NCI-H2081 (cell line): ENCODE measurements at regions not wholly inside any gene's neighbourhood (a gene's known extent, or its start where the extent isn't known, plus 50 kb on each side); places are given as distances from the start of the nearest gene placed in this dataset.

Experiments used
- DNase-seq, 2 experiments: peaks; one replicate each; lab custom pipeline; 2025; lab: John Stamatoyannopoulos, UW

- DNase-seq, result no peak
Observed at GRCh38 chr14:98477935-98478334, 794.1 kb downstream of the BCL11B start.

DNA sequence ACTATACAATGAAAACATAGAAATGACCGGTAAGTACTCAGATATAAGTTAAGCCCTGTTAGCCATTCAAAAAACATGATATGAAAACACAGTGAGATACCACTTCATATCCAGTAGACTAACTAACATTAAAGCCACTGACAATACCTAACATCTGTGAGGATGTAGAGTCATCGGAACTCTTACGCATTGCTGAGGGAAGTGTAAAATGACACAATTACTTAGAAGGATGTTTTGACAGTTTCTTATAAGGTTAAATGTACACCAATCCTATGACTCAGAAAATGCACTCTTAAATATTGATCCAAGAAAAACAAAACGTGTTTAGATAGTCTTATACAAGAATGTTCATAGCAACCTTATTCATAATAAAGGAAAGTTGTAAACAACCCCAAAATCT lies 782.9 kb downstream of the BCL11B start:
- DNase-seq, result no peak

DNA sequence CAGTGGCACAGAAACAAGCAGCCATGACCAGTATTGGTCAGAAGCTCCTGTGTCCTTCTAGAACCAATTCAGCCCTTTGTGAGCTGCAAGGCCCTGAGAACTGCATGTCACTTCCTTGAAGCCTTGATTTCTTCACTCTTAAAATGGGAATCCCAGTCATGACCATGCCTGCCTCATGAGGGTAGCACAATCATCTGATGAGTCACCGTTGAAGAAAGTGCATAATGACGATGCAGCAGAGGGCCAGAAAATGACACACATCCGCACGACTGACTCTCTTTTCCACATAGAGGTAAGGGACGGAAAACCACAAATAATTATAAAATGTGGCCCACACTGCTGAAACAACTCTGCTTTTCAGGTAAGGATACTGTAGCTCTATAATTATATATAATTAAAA lies 777.4 kb downstream of the BCL11B start:
- DNase-seq, result no peak

DNA sequence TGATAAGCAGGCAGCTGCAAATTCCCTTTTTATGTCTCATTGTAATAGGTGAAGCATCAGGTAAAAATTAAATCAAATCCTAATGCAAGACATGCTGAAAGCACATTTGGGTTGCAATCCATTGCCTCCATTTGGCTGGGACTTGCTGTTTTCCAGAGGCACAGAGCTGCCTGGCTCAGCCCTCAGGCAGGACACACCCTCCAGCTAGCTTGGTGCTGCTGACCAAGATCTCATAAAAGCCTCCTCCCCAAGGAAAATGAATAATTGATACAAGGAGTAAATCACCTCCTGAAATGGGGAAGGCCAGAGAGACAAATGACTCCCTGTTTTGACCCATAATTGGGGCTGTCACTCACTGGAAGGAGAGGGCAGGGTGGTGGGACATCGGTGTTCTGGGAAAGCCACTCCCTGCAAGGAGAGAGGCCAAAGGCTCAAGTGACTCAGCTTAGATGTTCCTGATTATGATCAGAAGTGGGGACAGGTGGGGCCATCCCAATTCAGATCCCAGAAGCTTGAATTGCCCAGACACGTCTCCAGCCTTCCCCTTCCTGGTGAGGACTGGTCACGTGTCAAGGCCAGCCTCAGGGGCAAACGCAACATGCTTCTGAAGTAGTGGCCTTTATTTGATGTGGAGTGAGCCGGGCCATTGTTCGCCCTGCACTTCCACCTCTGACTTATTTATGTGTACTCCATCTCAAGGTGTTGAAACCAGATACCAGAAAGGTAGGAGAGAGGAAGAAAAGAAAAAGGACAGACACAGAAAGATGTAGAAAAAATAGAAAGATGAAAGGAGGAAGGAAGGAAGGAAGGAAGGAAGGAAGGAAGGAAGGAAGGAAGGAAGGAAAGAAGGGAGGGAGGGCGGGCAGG lies 773.7 kb downstream of the BCL11B start:
- no peak for DNase-seq

- DNase-seq, result no peak
Observed at GRCh38 chr14:98501335-98501734, 770.7 kb downstream of the BCL11B start.

DNA sequence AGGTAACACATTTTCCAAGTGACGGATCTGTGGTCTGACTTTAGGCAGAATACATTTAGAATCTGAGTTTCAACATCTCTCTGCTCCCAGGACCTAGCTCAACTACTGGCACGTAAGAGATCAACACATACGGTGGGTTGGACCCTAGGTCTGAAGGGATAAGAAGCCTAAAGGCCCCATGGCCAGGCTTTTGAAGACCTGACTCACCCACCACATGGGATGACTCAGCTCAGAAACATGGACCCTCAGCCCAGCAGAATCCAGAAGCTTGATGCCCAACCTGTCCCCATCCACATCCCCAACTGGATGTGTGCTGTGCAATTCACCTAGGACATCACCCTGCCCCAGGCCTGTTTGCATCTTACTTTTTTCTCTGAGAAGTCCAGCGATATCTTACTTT lies 770.2 kb downstream of the BCL11B start:
- no peak for DNase-seq

GRCh38 chr14:98503086-98503815 lies 768.7 kb downstream of the BCL11B start:
- DNase-seq, result no peak

- DNase-seq, result no peak
Observed at GRCh38 chr14:98507264-98507663, 764.7 kb downstream of the BCL11B start.

- no peak for DNase-seq
Observed at GRCh38 chr14:98510392-98510791, 761.6 kb downstream of the BCL11B start.

- no peak for DNase-seq
Observed at GRCh38 chr14:98512501-98513251, 759.3 kb downstream of the BCL11B start.

- no peak for DNase-seq
Observed at GRCh38 chr14:98513558-98513957, 758.4 kb downstream of the BCL11B start.

GRCh38 chr14:98514016-98514415 lies 758.0 kb downstream of the BCL11B start:
- no peak for DNase-seq

GRCh38 chr14:98536256-98536655 lies 735.7 kb downstream of the BCL11B start:
- no peak for DNase-seq

DNA sequence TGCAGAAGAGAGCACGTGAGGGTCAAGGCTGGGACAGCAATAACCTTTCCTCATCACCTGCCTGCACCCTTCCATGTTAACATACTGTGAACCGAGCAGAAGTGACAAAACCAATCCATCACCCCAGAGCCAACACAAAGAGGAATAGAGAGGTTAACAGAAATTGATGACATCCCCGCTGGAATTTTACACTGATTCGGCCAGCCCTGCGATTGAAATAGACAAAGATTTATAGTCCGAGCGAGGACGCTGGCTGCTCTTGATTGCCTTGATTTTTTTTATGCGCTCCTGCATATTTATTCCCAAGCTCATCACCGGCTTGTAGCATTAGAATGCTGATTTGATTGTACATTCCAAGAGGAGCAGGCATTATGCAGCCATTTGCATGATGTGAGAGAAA lies 729.7 kb downstream of the BCL11B start:
- DNase-seq, result no peak

DNA sequence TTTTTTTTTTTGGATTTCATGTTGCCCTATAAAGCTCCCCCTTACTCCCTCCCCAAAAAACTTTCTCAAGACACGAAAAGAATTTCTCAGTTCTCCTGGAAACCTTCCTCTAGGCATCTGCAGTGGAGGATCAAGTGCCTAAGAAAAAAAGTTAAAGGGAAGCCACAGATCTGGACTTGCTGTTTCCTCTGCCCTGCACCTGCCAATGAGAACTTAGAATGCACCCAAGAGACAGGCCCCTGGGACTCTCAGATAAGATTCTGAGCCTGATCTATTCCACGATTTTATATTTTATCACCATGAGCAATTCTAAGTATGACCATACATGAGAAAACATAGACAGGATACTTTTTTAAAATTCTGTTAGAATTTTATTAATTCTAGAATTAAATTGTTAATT lies 728.9 kb downstream of the BCL11B start:
- DNase-seq, result no peak

DNA sequence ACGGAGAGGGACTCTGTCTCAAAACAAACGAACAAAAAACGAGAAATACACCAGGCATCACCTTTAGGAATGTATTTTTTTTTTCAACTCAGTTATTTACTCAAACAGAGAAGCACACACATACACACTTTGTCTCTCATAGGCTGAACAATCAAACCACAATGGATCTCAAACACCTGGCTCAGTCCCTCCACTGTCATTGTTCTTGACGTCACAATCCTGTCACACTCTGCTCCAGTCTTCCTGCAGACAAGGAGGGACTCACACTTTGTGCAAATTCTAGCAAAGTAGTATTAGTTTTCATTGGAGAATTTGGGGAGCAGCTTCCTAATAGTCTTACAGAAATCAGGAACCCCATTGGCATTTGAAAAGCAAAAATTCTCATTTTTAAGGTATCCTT lies 727.8 kb downstream of the BCL11B start:
- no peak for DNase-seq

GRCh38 chr14:98545181-98545580 lies 726.8 kb downstream of the BCL11B start:
- DNase-seq, result no peak

- no peak for DNase-seq
Observed at GRCh38 chr14:98548071-98548686, 723.8 kb downstream of the BCL11B start.

- no peak for DNase-seq
Observed at GRCh38 chr14:98551028-98551427, 721.0 kb downstream of the BCL11B start.

- no peak for DNase-seq
Observed at GRCh38 chr14:98555440-98555839, 716.6 kb downstream of the BCL11B start.

DNA sequence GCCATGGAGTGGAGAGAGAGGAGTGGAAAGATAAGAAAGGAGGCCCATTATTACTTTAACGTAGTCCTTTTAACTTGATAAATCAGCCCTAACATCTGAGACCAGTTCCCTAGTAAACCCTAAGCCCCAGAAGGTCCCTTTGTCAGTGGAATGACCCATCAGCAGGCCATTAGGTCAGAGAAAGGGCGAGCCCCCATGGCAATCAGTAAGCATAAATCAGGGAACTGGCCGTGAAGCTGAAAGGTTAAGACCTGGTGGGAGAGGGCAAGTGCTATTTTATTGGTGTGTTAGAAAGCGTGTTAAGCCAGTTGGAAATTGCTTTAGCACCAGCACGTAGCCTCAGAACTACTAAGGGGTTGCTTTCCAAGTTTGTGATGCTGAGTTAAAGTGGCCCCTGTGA lies 708.0 kb downstream of the BCL11B start:
- DNase-seq, result no peak

DNA sequence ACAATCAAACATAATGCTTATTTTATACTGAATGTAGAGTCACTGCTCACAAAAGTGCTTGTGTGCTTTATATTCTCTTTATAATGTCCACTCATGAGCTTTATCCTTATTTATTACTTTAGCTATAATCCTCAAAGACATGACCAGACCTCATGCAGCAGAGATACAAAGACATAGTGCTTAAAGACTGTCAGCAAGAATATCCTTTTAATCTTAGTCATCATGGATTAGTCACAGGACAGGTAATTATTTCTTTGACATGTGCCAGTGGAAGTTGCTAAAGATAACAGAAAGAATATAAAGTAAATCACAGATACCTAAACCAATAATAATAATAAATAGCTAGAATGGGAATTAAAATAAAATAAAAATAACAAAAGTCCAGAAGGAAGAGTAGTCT lies 707.5 kb downstream of the BCL11B start:
- DNase-seq, result no peak
